OCI-LY7 (cell line): ENCODE measurements at regions not wholly inside any gene's neighbourhood (a gene's known extent, or its start where the extent isn't known, plus 50 kb on each side); places are given as distances from the start of the nearest gene placed in this dataset.

ENCODE experiments used
- EZH2phosphoT487 ChIP-seq: fragments of 200-600 bp; sonication (generic); IDR thresholded peaks from 2 replicates; pipeline ENCODE4 v1.6.1; 2018; ENCODE audit warnings: low read depth, borderline replicate concordance, mild to moderate bottlenecking, mixed run types, antibody characterized with exemption, low read length, moderate library complexity, mixed read lengths
- TF ChIP-seq, protein P1 (sequence below): fragments of 200-600 bp; sonication (generic); conservative IDR thresholded peaks from 2 replicates; pipeline ENCODE4 v1.5.1; 2014; ENCODE audit warnings: mild to moderate bottlenecking, antibody characterized with exemption, low read length, moderate library complexity, mixed read lengths

DNA sequence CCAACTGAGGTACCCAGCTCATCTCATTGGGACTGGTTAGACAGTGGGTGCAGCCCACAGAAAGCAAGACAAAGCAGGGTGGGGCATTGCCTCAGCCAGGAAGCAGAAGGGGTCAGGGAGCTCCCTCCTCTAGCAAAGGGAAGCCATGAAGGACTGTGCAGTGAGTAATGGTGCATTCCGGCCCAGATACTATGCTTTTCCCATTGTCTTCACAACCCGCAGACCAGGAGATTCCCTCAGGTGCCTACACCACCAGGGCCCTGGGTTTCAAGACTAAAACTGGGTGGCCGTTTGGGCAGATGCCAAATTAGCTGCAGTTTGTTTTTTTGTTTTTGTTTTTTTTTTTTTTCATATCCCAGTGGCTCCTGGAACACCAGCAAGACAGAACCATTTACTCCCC, 235.3 kb downstream of the TACR3 start:
- TF ChIP-seq, protein P1, sequence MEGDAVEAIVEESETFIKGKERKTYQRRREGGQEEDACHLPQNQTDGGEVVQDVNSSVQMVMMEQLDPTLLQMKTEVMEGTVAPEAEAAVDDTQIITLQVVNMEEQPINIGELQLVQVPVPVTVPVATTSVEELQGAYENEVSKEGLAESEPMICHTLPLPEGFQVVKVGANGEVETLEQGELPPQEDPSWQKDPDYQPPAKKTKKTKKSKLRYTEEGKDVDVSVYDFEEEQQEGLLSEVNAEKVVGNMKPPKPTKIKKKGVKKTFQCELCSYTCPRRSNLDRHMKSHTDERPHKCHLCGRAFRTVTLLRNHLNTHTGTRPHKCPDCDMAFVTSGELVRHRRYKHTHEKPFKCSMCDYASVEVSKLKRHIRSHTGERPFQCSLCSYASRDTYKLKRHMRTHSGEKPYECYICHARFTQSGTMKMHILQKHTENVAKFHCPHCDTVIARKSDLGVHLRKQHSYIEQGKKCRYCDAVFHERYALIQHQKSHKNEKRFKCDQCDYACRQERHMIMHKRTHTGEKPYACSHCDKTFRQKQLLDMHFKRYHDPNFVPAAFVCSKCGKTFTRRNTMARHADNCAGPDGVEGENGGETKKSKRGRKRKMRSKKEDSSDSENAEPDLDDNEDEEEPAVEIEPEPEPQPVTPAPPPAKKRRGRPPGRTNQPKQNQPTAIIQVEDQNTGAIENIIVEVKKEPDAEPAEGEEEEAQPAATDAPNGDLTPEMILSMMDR: no peak
- no peak for TF ChIP-seq EZH2phosphoT487
